ENCODE measurements at regions not wholly inside any gene's neighbourhood (a gene's known extent, or its start where the extent isn't known, plus 50 kb on each side); places are given as distances from the start of the nearest gene placed in this dataset.

DNA sequence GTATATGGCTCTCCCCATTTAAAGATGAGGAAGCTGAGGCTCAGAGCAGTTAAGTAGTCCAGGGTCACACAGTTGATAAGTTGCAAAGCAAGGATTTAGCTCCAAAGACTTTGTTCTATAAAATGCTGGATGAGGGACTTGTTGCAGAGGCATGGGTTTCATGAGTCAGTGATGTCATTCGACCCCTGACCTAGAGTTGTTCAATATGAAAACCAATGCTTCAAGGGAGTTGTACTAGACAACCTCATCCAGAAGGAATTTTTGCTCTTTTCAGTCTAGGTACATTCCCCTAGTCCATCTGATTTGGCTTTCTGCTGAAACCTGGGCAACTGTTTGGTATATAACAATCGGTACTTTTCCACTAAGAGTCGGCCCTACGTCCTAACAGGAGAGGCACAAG is 550.4 kb downstream of the EBF1 start:
- DNase-seq = no peak
- Histone ChIP-seq H3K79me2 (ENCODE audit: insufficient read depth, low read length) (no peaks in the 10 kb centered on the region), H3K4me1 (ENCODE audit: control insufficient read depth in 1 of 2, insufficient read depth in 2 of 2, low read length in 2 of 2) (no peaks in the 10 kb centered on the region), H3K9ac (ENCODE audit: insufficient read depth, low read length, poor library complexity, severe bottlenecking) (no peak overlapping the region), H4K20me1 (ENCODE audit: insufficient read depth, low read length) (no peaks in the 10 kb centered on the region), H3K27me3 (ENCODE audit: control insufficient read depth in 2 of 2, insufficient read depth in 2 of 2, low read length in 2 of 2) (no peaks in the 10 kb centered on the region), H3K4me3 (replicated peaks in 1 of 3; ENCODE audit: low read depth in 2 of 3, low read length in 3 of 3) (no peak overlapping the region), H3K36me3 (replicated peaks in 1 of 2; ENCODE audit: control insufficient read depth in 1 of 2, insufficient read depth in 2 of 2, low read length in 2 of 2) (no peaks in the 10 kb centered on the region), H3K9me3 (replicated peaks in 1 of 2; ENCODE audit: control insufficient read depth in 1 of 2, insufficient read depth in 1 of 2, low read length in 2 of 2) (no peaks in the 10 kb centered on the region), H3K4me2 (replicated peaks; ENCODE audit: extremely low read depth, low read length, poor library complexity, severe bottlenecking) (no peak overlapping the region), H3K27ac (ENCODE audit: low read depth in 1 of 2, low read length in 2 of 2) (no peak overlapping the region), H2AFZ (ENCODE audit: insufficient read depth, low read depth, low read length, poor library complexity, severe bottlenecking) (no peak overlapping the region)
- H3K27ac Mint-ChIP-seq = peak overlapping the region in 1 of 7 donors; percentile 50
- H3K27me3 Mint-ChIP-seq (ENCODE audit: low read depth in 3 of 3) = peaks cover 0 to 5% (median 1%) of the 10 kb centered on the region in 3 donors
- TF ChIP-seq, protein P1, sequence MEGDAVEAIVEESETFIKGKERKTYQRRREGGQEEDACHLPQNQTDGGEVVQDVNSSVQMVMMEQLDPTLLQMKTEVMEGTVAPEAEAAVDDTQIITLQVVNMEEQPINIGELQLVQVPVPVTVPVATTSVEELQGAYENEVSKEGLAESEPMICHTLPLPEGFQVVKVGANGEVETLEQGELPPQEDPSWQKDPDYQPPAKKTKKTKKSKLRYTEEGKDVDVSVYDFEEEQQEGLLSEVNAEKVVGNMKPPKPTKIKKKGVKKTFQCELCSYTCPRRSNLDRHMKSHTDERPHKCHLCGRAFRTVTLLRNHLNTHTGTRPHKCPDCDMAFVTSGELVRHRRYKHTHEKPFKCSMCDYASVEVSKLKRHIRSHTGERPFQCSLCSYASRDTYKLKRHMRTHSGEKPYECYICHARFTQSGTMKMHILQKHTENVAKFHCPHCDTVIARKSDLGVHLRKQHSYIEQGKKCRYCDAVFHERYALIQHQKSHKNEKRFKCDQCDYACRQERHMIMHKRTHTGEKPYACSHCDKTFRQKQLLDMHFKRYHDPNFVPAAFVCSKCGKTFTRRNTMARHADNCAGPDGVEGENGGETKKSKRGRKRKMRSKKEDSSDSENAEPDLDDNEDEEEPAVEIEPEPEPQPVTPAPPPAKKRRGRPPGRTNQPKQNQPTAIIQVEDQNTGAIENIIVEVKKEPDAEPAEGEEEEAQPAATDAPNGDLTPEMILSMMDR (IDR thresholded peaks at IDR 0.05) = no peak
- intact Hi-C loops (cut with micrococcal nuclease) = no loop called here
- H3K9me3 Mint-ChIP-seq = peaks cover 2 to 18% (median 4%) of the 10 kb centered on the region in 7 donors
- H3K4me1 Mint-ChIP-seq = peaks cover 2% of the 10 kb centered on the region
- WGBS (ENCODE audit: insufficient coverage) = 100% methylated on average over 3 of the region's 4 CpGs
- no peak overlapping the region for H3K4me3 Mint-ChIP-seq
- no peaks in the 10 kb centered on the region for H3K36me3 Mint-ChIP-seq

DNA sequence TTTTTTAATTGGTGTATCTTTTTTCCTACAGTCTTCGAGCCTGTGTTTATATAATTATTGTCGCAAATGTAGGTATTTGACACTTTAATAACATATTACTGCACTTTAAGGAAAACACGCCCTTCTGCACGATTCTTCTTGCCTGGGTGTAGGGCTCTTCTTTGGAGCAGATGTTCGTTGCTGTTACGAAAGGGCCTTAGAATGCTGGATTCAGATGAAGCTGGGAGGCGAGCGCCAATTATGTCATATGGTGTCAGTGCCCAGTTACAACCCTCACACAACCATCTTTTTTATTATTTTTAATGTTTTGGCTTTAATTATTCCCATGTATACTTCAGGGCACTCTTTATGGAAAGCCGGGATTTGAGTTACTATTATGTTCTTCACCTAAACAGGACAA is 553.0 kb downstream of the EBF1 start:
- no peak for DNase-seq
- H3K4me3 Mint-ChIP-seq = no peak overlapping the region
- Histone ChIP-seq H3K9me3 (replicated peaks in 1 of 2; ENCODE audit: control insufficient read depth in 1 of 2, insufficient read depth in 1 of 2, low read length in 2 of 2) (no peaks in the 10 kb centered on the region), H3K4me2 (replicated peaks; ENCODE audit: extremely low read depth, low read length, poor library complexity, severe bottlenecking) (no peak overlapping the region), H4K20me1 (ENCODE audit: insufficient read depth, low read length) (no peaks in the 10 kb centered on the region), H3K4me3 (replicated peaks in 1 of 3; ENCODE audit: low read depth in 2 of 3, low read length in 3 of 3) (no peak overlapping the region), H3K79me2 (ENCODE audit: insufficient read depth, low read length) (no peaks in the 10 kb centered on the region), H3K9ac (ENCODE audit: insufficient read depth, low read length, poor library complexity, severe bottlenecking) (no peak overlapping the region), H2AFZ (ENCODE audit: insufficient read depth, low read depth, low read length, poor library complexity, severe bottlenecking) (no peak overlapping the region), H3K27me3 (ENCODE audit: control insufficient read depth in 2 of 2, insufficient read depth in 2 of 2, low read length in 2 of 2) (no peaks in the 10 kb centered on the region), H3K27ac (ENCODE audit: low read depth in 1 of 2, low read length in 2 of 2) (no peak overlapping the region), H3K4me1 (ENCODE audit: control insufficient read depth in 1 of 2, insufficient read depth in 2 of 2, low read length in 2 of 2) (no peaks in the 10 kb centered on the region), H3K36me3 (replicated peaks in 1 of 2; ENCODE audit: control insufficient read depth in 1 of 2, insufficient read depth in 2 of 2, low read length in 2 of 2) (no peaks in the 10 kb centered on the region)
- TF ChIP-seq, protein P1 (IDR thresholded peaks at IDR 0.05) = no peak
- no CpG with 5 or more reads among the region's 9 CpGs for WGBS (ENCODE audit: insufficient coverage)
- no peaks in the 10 kb centered on the region for H3K4me1 Mint-ChIP-seq
- H3K9me3 Mint-ChIP-seq = peaks cover 2 to 18% (median 4%) of the 10 kb centered on the region in 7 donors
- H3K27me3 Mint-ChIP-seq (ENCODE audit: low read depth in 3 of 3) = peaks cover 0 to 5% (median 1%) of the 10 kb centered on the region in 3 donors
- no peaks in the 10 kb centered on the region for H3K36me3 Mint-ChIP-seq
- no peak overlapping the region for H3K27ac Mint-ChIP-seq
- intact Hi-C loops (cut with micrococcal nuclease) = no loop called here
